ENCODE measurements at regions not wholly inside any gene's neighbourhood (a gene's known extent, or its start where the extent isn't known, plus 50 kb on each side); places are given as distances from the start of the nearest gene placed in this dataset.

DNA sequence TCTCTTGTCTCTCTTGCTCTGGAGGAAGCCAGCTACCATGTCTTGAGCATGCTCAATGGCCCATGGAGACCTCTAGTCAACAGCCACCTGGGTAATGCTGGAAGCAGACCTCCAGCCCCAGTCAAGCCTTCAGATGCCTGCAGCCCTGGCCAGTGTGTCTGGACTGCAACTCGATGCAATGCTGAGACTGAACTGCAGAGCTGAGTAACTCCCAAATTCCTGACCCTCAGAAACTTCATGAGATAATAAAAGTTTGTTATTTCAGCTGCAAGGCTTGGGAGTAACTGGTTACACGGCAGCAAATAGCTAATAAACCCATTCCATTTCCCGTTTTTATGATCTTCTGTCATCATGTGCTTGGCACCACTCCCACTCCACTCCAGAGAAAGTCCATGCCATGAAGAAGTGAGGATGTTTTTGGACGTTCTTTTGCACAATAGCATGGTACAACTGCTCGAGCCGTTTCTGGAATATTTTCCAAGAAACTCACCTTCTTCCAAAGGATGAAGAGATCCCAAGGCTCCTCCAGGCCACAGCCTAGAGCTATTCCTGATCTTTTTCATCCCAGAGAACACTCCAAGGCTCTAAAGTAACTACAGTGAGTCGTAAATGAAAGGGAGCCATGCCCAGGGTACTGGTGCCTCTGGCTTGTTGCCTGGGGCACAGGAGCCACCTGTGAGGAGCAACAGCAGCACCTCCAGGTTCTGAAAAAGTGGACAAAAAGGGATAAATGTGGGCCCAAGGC is 72.0 kb upstream of the KLF13 start:
- no peak overlapping the region for H3K4me3 ChIP-seq (ENCODE audit: insufficient read depth, low read depth, low read length)
- no peaks in the 10 kb centered on the region for H3K27me3 ChIP-seq (ENCODE audit: control insufficient read depth, insufficient read depth, low read length)
- no peaks in the 10 kb centered on the region for H3K36me3 ChIP-seq (replicated peaks; ENCODE audit: control insufficient read depth, insufficient read depth, low read length)
- no peak for DNase-seq

DNA sequence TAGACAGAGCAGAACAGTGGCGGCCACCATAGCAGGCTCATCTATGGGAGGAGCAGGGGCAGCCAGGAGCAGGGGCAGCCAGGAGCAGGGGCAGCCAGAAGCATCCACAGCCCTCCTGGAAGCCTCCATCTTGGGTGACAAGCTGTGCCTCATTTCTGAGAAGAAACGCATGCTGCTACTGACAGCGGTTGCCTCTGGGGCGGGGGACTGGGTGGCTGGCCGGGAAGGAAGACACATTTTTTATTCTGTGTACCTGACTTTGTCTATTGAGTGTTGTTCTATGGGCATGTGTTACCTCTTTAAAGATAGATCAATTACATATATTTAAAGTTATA is 71.5 kb upstream of the KLF13 start:
- Histone ChIP-seq H3K27me3 (ENCODE audit: control insufficient read depth, insufficient read depth, low read length) (no peaks in the 10 kb centered on the region), H3K36me3 (replicated peaks; ENCODE audit: control insufficient read depth, insufficient read depth, low read length) (no peaks in the 10 kb centered on the region), H3K4me3 (ENCODE audit: insufficient read depth, low read depth, low read length) (no peak overlapping the region)
- DNase-seq: no peak

DNA sequence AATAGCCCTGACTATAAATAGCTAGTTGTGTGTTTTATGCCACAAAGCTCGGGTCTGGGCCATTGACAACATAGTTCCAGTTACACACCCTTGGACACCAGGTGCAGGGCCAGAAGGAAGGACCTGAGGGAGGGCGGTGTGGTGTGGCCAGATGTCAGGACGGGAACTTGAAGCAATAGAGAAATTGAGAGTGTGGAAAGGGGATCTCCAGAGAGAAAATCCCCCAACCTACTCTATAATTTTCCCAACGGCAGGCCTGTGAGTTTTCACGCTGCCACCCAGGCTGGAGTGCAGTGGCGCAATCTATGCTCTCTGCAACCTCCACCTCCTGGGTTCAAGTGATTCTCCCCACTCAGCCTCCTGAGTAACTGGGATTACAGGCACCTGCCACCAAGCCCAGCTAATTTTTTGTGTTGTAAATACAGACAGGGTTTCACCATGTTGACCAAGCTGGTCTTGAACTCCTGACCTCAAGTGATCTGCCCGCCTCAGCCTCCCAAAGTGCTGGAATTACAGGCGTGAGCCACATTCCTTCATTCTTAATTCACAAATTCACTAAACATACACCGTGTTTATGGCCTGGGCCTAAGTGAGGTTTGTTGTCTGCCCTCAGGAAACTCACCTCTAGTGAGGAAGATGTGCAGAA is 70.8 kb upstream of the KLF13 start:
- Histone ChIP-seq H3K27me3 (ENCODE audit: control insufficient read depth, insufficient read depth, low read length) (no peaks in the 10 kb centered on the region), H3K4me3 (ENCODE audit: insufficient read depth, low read depth, low read length) (no peak overlapping the region), H3K36me3 (replicated peaks; ENCODE audit: control insufficient read depth, insufficient read depth, low read length) (no peaks in the 10 kb centered on the region)
- no peak for DNase-seq

DNA sequence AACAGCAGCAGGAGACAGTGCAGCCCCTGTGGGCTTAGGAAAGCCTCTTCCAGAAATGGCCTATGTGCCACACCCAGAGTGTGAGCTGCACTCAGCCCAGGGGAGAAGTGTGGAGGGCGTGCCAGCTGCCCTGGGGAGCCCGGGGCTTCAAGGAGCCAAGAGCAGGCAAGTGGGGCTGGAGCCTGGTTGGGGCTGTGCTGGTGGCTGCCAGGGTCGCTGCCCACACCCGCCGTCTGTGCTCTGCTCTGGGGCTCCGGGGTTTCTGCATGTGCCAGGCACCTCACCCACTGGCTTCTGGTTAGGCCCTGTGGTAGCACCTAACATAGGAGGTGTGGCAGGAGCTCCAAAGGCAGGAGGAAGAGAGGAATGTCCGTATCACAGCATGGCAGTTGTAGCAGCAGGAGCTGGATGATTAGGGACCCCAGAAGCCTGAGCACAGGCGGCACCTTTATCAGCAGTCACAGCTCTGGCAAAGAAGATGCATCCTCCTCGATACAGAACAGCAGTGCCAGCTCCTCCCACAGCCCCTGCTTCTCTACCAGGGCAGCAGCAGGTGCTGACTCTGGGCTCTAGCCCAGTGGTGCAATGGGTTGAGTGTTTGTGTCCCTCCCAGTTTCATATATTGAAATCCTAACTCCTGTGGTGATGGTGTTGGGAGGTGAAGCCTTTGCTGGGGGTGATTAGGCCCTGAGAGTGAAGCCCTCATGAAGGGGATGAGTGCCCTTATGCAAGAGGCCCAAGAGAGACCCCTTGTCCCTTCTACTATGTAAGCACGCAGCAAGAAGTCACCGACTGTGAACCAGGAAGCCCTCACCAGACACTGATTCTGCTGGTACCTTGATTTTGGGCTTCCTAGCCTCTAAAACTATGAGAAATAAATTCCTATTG is 70.0 kb upstream of the KLF13 start:
- DNase-seq: no peak
- H3K36me3 ChIP-seq (replicated peaks; ENCODE audit: control insufficient read depth, insufficient read depth, low read length): no peaks in the 10 kb centered on the region
- H3K27me3 ChIP-seq (ENCODE audit: control insufficient read depth, insufficient read depth, low read length): no peaks in the 10 kb centered on the region
- H3K4me3 ChIP-seq (ENCODE audit: insufficient read depth, low read depth, low read length): no peak overlapping the region

DNA sequence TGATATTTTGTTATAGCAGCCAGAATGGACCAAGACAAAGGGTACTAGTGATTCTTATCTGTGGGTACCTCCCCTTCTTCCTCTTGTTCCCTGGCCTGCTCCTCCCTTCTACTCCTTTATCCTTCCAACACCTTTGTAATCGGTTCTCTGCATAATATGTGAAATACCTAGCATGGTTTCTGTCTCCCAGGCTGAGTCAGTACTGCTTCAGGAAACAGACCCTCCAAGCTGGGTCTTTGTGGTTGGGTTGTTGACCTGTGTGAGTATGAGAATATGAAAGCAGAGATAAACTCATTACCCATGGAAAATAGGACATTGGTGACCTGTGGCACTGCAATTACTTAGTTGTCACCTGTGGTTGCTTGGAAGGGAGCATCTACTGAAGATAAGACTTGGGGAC is 69.3 kb upstream of the KLF13 start:
- H3K36me3 ChIP-seq (replicated peaks; ENCODE audit: control insufficient read depth, insufficient read depth, low read length): no peaks in the 10 kb centered on the region
- no peaks in the 10 kb centered on the region for H3K27me3 ChIP-seq (ENCODE audit: control insufficient read depth, insufficient read depth, low read length)
- DNase-seq: no peak
- no peak overlapping the region for H3K4me3 ChIP-seq (ENCODE audit: insufficient read depth, low read depth, low read length)

DNA sequence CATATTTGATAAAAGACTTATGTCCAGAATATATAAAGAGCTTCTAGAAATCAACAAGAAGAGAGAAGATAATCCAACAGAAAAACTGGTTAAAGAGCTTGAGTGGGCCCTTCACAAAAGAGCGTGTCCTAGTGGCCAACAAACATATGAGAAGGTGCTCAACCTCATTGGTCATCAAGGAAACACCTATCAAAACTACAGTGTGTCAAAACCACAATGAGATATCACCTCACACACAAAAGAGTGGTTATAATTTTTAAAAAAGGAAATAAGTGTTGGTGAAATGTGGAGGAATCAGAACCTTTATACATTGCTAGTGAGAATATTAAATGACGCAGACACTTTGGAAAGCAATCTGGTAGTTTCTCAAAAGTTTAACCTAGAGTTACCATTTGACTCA is 68.4 kb upstream of the KLF13 start:
- DNase-seq: no peak
- no peak overlapping the region for H3K4me3 ChIP-seq (ENCODE audit: insufficient read depth, low read depth, low read length)
- no peaks in the 10 kb centered on the region for H3K36me3 ChIP-seq (replicated peaks; ENCODE audit: control insufficient read depth, insufficient read depth, low read length)
- H3K27me3 ChIP-seq (ENCODE audit: control insufficient read depth, insufficient read depth, low read length): no peaks in the 10 kb centered on the region

DNA sequence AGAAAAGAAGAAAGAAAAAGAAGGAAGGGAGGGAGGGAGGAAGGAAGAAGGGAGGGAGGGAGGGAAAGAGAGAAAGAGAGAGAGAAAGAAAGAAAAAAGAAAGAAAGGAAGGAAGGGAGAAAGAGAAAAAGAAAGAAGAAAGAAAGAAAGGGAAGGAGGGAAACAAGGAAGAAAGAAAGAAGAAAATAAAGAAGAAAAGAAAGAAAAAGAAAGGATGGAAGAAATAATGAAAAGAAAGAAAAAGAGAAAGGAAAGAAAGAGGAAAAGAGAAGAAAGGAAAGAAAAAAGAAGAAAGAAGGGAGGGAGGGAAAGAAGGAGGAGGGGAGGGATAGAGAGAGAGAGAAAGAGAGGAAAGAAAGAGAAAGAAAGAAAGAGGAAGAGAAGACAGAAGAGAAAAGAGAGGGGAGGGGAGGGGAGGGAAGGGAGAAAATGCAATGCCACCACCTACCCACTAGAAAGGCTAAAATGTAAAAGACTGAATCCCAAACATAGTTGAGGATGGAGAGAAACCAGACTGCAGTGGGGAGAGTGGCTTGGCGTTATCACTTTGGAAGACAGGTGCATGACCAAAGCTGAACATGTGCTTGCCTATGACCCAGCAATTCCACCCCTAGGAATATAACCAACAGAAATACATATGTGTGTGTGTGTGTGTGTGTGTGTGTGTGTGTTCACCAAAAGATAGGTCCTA is 66.9 kb upstream of the KLF13 start:
- Histone ChIP-seq H3K4me3 (ENCODE audit: insufficient read depth, low read depth, low read length) (no peak overlapping the region), H3K36me3 (replicated peaks; ENCODE audit: control insufficient read depth, insufficient read depth, low read length) (no peaks in the 10 kb centered on the region), H3K27me3 (ENCODE audit: control insufficient read depth, insufficient read depth, low read length) (no peaks in the 10 kb centered on the region)
- peak; percentile 33 for DNase-seq

DNA sequence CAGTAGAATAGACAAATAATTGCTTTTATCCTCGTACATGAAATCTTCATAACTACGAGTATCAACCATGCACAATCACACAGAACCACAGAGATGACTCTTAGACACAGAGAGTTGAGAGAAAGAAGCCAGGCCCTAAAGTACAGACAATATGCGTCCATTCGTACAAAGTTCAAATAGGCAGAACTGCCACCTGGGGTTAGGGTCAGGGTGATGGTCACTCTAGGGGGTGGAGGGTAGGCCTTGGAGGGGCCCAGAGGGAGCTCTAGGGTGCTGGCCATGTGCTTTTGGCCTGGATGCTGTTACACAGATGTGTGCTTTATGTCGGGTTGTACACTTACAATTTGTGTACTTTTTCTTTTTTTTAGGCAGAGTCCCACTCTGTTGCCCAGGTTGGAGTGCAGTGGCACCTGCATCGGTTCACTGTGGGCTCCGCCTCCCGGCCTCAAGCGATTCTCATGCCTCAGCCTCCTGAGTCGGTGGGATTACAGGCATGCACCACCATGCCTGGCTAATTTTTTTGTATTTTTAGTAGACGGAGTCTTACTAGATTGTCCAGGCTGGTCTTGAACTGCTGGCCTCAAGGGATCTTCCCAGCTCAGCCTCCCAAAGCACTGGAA is 65.9 kb upstream of the KLF13 start:
- no peaks in the 10 kb centered on the region for H3K27me3 ChIP-seq (ENCODE audit: control insufficient read depth, insufficient read depth, low read length)
- no peaks in the 10 kb centered on the region for H3K36me3 ChIP-seq (replicated peaks; ENCODE audit: control insufficient read depth, insufficient read depth, low read length)
- no peak for DNase-seq
- H3K4me3 ChIP-seq (ENCODE audit: insufficient read depth, low read depth, low read length): no peak overlapping the region

DNA sequence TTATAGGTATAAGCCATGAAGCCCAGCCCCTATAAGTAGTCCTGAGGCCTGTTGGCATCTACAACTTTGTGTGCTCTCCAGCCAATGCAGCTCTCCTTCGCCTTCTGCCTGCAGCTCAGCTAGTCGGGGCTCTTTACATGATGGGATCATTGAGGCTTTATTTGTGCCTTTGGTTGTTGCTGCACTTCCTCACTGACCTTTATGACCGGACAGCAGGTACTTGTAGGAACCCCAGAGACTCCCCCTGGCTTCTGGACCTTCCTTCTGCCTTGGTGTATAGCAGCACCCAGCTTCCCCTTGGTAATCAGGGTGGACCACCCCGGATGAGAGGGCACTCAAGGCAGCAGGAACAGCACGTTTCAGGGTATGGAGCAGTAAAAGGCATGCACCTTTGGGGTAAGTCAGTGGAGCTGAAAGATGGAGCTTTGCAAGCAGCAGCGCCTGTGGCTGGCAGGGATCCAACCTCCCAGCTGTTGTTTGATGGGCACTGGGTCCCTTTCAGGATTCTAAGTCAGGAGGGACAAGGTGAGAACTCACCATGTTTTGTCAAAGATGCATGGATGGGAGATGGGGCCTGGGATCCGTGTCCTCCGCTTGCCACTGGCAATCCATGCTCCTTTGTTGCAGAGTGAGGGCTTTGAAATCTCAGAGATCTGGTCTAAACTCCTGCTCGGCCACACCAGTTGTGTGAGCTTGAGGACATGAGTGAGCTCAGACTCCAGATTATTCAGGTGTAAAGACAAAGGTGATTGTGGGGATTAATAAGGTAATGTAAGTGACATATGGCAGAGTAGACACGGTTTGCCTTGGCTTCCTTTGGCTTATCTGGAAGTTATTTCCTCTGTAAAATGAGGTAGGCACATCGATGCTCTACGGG is 65.1 kb upstream of the KLF13 start:
- no peaks in the 10 kb centered on the region for H3K36me3 ChIP-seq (replicated peaks; ENCODE audit: control insufficient read depth, insufficient read depth, low read length)
- H3K4me3 ChIP-seq (ENCODE audit: insufficient read depth, low read depth, low read length): no peak overlapping the region
- DNase-seq: no peak
- no peaks in the 10 kb centered on the region for H3K27me3 ChIP-seq (ENCODE audit: control insufficient read depth, insufficient read depth, low read length)

DNA sequence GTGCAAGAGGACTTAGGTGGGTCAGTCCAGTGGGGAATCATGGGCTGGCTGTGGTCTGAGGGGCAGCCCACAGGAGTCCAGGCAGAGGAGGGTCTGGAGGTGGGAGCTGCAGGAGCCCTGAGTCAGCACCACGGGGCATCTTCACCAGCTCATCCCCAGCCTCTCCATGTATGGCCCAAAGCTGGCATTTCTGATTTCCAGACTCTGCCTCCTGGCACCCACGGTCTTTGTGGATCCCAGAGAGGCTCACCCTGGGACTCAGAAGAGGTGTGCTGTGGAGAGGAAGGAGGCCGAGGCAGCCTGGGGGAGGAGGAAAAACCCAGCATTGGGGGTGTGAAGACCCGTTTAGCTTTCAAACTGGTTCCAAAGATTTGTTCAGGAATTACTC is 64.5 kb upstream of the KLF13 start:
- no peak for DNase-seq
- Histone ChIP-seq H3K27me3 (ENCODE audit: control insufficient read depth, insufficient read depth, low read length) (no peaks in the 10 kb centered on the region), H3K4me3 (ENCODE audit: insufficient read depth, low read depth, low read length) (no peak overlapping the region), H3K36me3 (replicated peaks; ENCODE audit: control insufficient read depth, insufficient read depth, low read length) (no peaks in the 10 kb centered on the region)

DNA sequence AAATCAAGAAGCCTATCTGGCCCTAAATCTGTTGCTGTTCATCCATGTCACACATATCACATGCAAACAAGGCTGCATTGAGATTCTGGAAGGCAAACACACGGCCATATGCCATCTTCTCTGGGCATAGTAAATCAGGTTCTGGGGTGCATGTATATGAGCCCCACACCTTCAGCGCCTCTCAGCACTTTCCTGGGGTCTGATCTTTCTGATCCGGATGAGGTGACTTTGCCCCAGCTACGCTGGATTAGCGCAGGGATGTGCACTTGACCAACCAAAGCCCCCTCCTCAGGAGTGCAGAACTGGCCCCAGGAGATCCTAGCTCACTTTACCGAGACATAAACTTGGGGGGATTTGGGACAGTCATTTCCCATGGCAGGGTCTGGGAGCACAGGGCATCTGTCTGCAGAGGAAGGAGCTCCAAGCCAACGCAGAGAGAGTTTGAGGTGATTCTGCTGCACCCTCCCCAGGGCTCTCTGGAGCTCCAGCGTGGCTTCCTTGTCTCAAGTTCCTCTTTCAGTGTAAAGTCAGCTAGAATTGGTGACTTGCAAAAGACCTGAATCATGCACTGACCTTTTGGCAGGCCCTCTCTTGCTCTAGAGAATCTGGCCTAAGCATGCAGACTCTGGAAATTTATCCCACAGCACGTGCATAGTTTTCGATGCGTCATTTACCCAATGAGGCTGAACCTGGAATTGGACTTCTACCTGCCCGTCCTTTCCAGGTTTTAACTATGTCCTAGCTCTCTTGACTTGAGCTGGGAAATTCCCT is 63.5 kb upstream of the KLF13 start:
- H3K36me3 ChIP-seq (replicated peaks; ENCODE audit: control insufficient read depth, insufficient read depth, low read length): no peaks in the 10 kb centered on the region

DNA sequence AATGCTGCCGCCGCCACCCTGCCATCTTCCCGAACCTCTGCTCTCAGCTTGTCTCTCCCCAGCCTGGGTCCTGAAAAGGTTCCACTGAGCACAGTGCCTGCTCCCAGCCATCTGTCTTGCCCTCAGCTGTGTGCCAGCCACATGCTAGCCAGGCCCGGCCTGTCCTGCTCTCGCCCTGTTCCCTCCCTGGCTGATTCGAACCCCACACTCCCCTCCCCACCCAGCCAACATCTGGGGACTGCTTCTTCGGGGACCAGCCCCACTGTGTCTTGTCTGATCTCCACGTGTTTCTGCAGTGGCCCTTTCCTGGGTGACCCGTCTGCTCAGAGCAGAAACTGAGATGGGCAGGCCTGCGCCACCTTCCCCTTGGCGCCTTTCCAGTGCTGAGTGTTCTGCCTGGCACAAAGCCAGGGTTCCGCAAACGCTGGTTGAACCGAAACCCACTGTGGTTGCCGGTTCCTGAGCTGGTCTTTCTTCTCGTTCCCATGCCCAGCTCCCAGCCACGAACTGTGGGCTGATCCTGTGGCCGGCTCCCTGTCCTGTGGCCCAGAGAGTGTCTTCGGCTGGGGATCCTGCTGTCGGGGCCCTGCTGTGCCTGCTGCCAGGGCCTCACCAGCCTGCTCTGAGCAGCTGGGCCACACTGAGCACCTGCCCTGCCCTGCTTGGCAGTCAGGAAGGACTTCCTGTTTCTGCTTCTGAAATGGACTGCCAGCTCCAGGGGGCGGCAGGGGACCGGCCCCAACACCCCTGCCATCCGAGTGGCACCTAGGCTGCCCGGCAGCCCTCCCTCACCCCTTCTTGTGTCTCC is 62.7 kb upstream of the KLF13 start:
- H3K4me3 ChIP-seq (ENCODE audit: insufficient read depth, low read depth, low read length): no peak overlapping the region
- no peaks in the 10 kb centered on the region for H3K36me3 ChIP-seq (replicated peaks; ENCODE audit: control insufficient read depth, insufficient read depth, low read length)
- DNase-seq: peak; percentile 42
- H3K27me3 ChIP-seq (ENCODE audit: control insufficient read depth, insufficient read depth, low read length): no peaks in the 10 kb centered on the region

More for the DNA sequence above, 63.5 kb upstream of the KLF13 start:
- DNase-seq: no peak
- no peaks in the 10 kb centered on the region for H3K27me3 ChIP-seq (ENCODE audit: control insufficient read depth, insufficient read depth, low read length)
- H3K4me3 ChIP-seq (ENCODE audit: insufficient read depth, low read depth, low read length): no peak overlapping the region
